ENCODE measurements at regions not wholly inside any gene's neighbourhood (a gene's known extent, or its start where the extent isn't known, plus 50 kb on each side); places are given as distances from the start of the nearest gene placed in this dataset.
A peak's percentile ranks its signal among the peaks of the same experiment; 100 is the strongest.
"Not testable (repeated sequence)": the region's sequence is repeated elsewhere in the genome, so short reads cannot be mapped to it uniquely, and the experiment has no call there.

DNA sequence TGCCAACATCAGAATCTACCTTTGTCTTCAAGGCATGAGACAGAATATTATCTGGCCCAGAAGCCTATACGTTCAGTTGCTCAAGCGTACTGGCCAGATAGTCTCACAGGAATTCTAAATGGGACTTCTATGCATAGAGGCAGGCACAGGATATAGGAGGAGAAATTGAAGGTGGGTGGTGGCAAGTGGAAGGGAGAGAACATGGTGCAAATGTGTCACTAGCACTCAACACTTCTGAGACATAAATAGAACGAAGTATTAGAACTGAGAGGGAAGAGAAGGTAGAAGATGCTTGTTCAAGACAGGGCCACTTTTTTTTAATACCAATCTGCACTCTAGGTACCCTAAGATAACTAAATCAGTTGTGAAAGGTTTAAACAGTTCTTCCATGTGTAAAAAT lies 85.8 kb downstream of the TFPI2 start:
- Histone ChIP-seq H3K4me1 (ENCODE audit: control insufficient read depth, insufficient read depth, low read length) (no peaks in the 10 kb centered on the region), H3K36me3 (ENCODE audit: control insufficient read depth, insufficient read depth, low read length) (no peaks in the 10 kb centered on the region), H3K27me3 (ENCODE audit: control insufficient read depth, insufficient read depth, low read length) (no peaks in the 10 kb centered on the region), H3K4me3 (ENCODE audit: low read length) (no peak overlapping the region), H3K27ac (ENCODE audit: low read length) (no peak overlapping the region), H3K9me3 (replicated peaks; ENCODE audit: control insufficient read depth, low read depth, low read length) (no peaks in the 10 kb centered on the region)
- 80% methylated on average over 1 of the region's 3 CpGs for WGBS (ENCODE audit: insufficient coverage)
- no peak for DNase-seq

DNA sequence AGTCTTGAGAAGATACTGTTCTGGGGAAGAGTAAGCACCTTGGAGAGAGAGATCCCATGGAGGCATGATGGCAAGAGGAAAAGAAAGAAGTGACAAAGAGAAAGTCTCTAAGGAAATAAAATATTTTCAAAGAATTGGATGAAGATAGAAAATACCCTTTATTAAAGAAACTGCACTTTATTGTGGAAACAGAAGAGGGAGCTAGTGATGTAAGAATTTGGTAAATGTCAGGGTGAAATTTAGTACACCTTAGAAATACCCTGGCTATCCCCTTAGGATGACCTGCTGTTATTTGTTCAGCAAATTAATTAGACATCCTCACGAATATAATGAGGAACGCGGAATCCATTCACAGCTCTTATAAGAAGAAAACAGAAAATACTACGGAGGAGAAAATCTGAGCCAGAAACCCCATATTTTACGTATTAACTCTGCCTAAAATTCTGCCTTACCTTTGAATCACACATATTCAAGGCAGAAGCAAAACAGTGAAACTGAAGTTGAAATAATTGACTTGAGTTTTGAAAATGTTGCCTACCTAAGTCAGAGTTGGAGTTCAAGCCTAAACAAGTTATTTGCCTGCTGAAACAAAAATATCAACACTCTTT lies 90.7 kb downstream of the TFPI2 start:
- no CpG with 5 or more reads among the region's 5 CpGs for WGBS (ENCODE audit: insufficient coverage)
- peak; percentile 3 for DNase-seq
- no peak overlapping the region for H3K27ac ChIP-seq (ENCODE audit: low read length)
- H3K36me3 ChIP-seq (ENCODE audit: control insufficient read depth, insufficient read depth, low read length), result no peaks in the 10 kb centered on the region
- no peaks in the 10 kb centered on the region for H3K27me3 ChIP-seq (ENCODE audit: control insufficient read depth, insufficient read depth, low read length)
- H3K9me3 ChIP-seq (replicated peaks; ENCODE audit: control insufficient read depth, low read depth, low read length), result no peaks in the 10 kb centered on the region
- no peak overlapping the region for H3K4me3 ChIP-seq (ENCODE audit: low read length)
- no peaks in the 10 kb centered on the region for H3K4me1 ChIP-seq (ENCODE audit: control insufficient read depth, insufficient read depth, low read length)

DNA sequence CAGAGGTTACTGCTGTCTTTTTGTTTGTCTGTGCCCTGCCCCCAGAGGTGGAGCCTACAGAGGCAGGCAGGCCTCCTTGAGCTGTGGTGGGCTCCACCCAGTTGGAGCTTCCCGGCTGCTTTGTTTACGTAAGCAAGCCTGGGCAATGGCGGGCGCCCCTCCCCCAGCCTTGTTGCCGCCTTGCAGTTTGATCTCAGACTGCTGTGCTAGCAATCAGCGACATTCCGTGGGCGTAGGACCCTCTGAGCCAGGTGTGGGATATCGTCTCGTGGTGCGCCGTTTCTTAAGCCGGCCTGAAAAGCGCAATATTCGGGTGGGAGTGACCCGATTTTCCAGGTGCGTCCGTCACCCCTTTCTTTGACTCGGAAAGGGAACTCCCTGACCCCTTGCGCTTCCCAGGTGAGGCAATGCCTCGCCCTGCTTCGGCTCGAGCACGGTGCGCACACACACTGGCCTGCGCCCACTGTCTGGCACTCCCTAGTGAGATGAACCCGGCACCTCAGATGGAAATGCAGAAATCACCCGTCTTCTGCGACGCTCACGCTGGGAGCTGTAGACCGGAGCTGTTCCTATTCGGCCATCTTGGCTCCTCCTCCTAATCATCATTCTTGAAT lies 97.4 kb downstream of the TFPI2 start:
- H3K9me3 ChIP-seq (replicated peaks; ENCODE audit: control insufficient read depth, low read depth, low read length); DNase-seq; H3K4me1 ChIP-seq (ENCODE audit: control insufficient read depth, insufficient read depth, low read length); H3K36me3 ChIP-seq (ENCODE audit: control insufficient read depth, insufficient read depth, low read length); H3K27ac ChIP-seq (ENCODE audit: low read length); H3K27me3 ChIP-seq (ENCODE audit: control insufficient read depth, insufficient read depth, low read length); H3K4me3 ChIP-seq (ENCODE audit: low read length): not testable (repeated sequence)
- WGBS (ENCODE audit: insufficient coverage), result 47% methylated on average over 5 of the region's 33 CpGs

DNA sequence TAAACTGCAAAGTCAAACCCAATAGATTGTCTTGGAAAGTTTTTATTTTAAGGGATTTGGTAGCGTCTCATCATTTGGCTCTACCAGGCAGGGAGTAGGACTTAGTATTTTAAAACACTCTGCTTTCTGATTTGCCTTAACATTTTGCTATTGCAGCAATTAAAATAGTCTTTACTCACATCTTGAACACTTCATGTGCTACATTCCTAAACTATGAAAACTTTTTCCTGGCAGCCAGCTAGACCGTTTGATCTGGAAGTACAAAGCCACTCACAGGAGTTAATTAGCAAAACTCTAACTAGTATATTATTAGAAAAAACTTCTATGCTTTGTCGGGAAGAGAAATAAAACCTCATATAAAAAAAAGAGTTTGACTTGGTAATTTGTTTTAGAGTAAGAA lies 111.4 kb downstream of the TFPI2 start:
- no peaks in the 10 kb centered on the region for H3K36me3 ChIP-seq (ENCODE audit: control insufficient read depth, insufficient read depth, low read length)
- no peaks in the 10 kb centered on the region for H3K9me3 ChIP-seq (replicated peaks; ENCODE audit: control insufficient read depth, low read depth, low read length)
- no peaks in the 10 kb centered on the region for H3K4me1 ChIP-seq (ENCODE audit: control insufficient read depth, insufficient read depth, low read length)
- no peak overlapping the region for H3K27ac ChIP-seq (ENCODE audit: low read length)
- no peak for DNase-seq
- H3K4me3 ChIP-seq (ENCODE audit: low read length), result no peak overlapping the region
- no peaks in the 10 kb centered on the region for H3K27me3 ChIP-seq (ENCODE audit: control insufficient read depth, insufficient read depth, low read length)
- WGBS (ENCODE audit: insufficient coverage), result no CpG with 5 or more reads among the region's 3 CpGs

DNA sequence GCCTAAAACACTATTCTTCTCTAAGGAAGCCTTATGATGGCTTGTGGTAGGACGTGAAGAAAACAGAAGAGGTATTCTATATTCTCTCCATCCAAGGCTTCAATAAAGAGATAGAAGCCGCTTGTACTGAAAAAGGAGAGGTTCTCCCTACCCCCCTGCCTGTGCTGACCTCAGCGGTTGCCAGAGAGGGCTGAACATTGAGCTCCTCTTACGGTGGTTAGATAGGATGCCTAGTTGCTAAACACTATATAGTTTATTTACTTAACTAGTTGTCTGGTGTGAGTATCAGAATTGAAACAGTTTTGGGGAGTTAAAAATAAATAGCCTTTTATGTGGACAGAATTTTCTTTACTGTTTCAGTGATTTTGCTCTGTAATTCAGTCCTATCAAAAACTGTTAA lies 112.2 kb downstream of the TFPI2 start:
- H3K27ac ChIP-seq (ENCODE audit: low read length), result no peak overlapping the region

DNA sequence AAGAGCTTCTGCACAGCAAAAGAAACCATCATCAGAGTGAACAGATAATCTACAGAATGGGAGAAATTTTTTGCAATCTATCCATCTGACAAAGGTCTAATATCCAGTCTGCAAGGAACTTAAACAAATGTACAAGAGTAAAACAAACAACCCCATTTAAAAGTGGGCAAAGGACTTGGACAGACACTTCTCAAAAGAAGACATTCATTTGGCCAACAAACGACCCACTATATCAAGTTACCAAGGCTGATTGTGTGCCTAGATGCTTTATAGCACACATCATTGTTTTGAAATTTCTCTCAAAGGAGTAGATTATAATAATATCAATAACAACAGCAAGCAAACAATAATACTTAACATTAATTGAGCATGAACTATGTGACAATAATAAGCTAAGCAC lies 117.1 kb downstream of the TFPI2 start:
- Histone ChIP-seq H3K27me3 (ENCODE audit: control insufficient read depth, insufficient read depth, low read length) (no peaks in the 10 kb centered on the region), H3K36me3 (ENCODE audit: control insufficient read depth, insufficient read depth, low read length) (no peaks in the 10 kb centered on the region), H3K27ac (ENCODE audit: low read length) (no peak overlapping the region), H3K9me3 (replicated peaks; ENCODE audit: control insufficient read depth, low read depth, low read length) (no peaks in the 10 kb centered on the region), H3K4me3 (ENCODE audit: low read length) (no peak overlapping the region), H3K4me1 (ENCODE audit: control insufficient read depth, insufficient read depth, low read length) (no peaks in the 10 kb centered on the region)
- no peak for DNase-seq
- WGBS (ENCODE audit: insufficient coverage), result no CpG with 5 or more reads among the region's 1 CpG

More for the DNA sequence above, 112.2 kb downstream of the TFPI2 start:
- no peak for DNase-seq
- H3K36me3 ChIP-seq (ENCODE audit: control insufficient read depth, insufficient read depth, low read length), result no peaks in the 10 kb centered on the region
- no peaks in the 10 kb centered on the region for H3K4me1 ChIP-seq (ENCODE audit: control insufficient read depth, insufficient read depth, low read length)
- no peaks in the 10 kb centered on the region for H3K27me3 ChIP-seq (ENCODE audit: control insufficient read depth, insufficient read depth, low read length)
- H3K4me3 ChIP-seq (ENCODE audit: low read length), result no peak overlapping the region
- no CpG with 5 or more reads among the region's 4 CpGs for WGBS (ENCODE audit: insufficient coverage)
- H3K9me3 ChIP-seq (replicated peaks; ENCODE audit: control insufficient read depth, low read depth, low read length), result no peaks in the 10 kb centered on the region

DNA sequence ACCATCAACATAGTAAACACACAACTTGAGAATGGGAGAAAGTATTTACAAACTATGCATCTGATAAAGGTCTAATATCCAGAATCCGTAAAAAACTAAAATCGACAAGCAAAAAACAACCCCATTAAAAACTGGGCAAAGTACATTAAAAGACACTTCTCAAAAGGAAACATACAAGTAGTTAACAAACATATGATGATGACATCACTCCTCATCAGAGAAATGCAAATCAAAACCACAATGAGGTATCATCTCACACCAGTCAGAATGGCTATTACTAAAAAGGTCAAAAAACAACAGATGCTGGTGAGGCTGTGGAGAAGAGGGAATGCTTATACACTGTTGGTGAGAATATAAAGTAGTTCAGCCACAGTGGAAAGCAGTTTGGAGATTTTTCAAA lies 125.1 kb downstream of the TFPI2 start:
- H3K36me3 ChIP-seq (ENCODE audit: control insufficient read depth, insufficient read depth, low read length), result no peaks in the 10 kb centered on the region
- H3K27me3 ChIP-seq (ENCODE audit: control insufficient read depth, insufficient read depth, low read length), result no peaks in the 10 kb centered on the region
- no peaks in the 10 kb centered on the region for H3K9me3 ChIP-seq (replicated peaks; ENCODE audit: control insufficient read depth, low read depth, low read length)
- no peak for DNase-seq
- WGBS (ENCODE audit: insufficient coverage), result no CpG with 5 or more reads among the region's 2 CpGs
- H3K4me1 ChIP-seq (ENCODE audit: control insufficient read depth, insufficient read depth, low read length), result no peaks in the 10 kb centered on the region
- H3K4me3 ChIP-seq (ENCODE audit: low read length), result no peak overlapping the region
- no peak overlapping the region for H3K27ac ChIP-seq (ENCODE audit: low read length)

DNA sequence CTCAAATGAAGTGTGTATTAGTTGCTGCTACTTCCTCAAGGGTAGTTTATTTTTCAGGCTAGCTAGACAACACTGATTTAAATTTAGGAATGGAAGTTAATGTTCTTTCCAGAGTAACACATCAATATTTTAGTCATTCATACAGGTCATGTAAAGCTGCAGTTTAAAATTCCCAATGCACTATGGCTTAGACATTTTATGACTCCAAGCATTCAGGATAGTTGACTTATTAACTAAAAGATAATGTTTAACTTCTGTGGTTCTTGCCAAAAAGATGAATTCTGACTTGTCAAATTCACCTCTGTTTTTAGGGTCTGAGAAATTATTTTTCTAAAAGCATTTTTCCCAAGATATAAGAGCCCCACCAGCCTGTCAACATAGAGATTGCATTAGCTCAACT lies 131.9 kb downstream of the TFPI2 start:
- no peaks in the 10 kb centered on the region for H3K27me3 ChIP-seq (ENCODE audit: control insufficient read depth, insufficient read depth, low read length)
- no peak overlapping the region for H3K4me3 ChIP-seq (ENCODE audit: low read length)
- no peaks in the 10 kb centered on the region for H3K9me3 ChIP-seq (replicated peaks; ENCODE audit: control insufficient read depth, low read depth, low read length)
- H3K36me3 ChIP-seq (ENCODE audit: control insufficient read depth, insufficient read depth, low read length), result no peaks in the 10 kb centered on the region
- H3K4me1 ChIP-seq (ENCODE audit: control insufficient read depth, insufficient read depth, low read length), result no peaks in the 10 kb centered on the region
- no peak overlapping the region for H3K27ac ChIP-seq (ENCODE audit: low read length)
- no peak for DNase-seq

DNA sequence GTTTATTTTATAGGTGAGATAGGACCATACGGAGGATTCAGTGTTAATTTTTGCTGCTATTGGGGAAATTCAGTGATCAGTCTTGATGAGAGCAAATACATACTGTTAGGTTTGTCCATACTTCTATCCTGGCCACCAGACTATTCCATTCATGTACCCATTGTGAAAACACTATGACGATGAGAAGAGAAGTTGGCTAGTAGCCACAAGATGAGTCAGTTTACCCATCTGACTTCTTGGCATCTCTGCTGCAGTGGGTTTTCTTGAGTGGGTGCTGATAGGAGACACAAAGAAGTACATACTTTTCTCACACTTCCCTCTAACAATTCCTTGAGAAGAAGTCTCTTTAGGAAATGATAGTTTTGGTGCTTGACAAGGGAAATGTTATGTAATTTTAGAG lies 133.1 kb downstream of the TFPI2 start:
- no peak for DNase-seq
- Histone ChIP-seq H3K4me1 (ENCODE audit: control insufficient read depth, insufficient read depth, low read length) (no peaks in the 10 kb centered on the region), H3K27ac (ENCODE audit: low read length) (no peak overlapping the region), H3K36me3 (ENCODE audit: control insufficient read depth, insufficient read depth, low read length) (no peaks in the 10 kb centered on the region), H3K4me3 (ENCODE audit: low read length) (no peak overlapping the region), H3K27me3 (ENCODE audit: control insufficient read depth, insufficient read depth, low read length) (no peaks in the 10 kb centered on the region), H3K9me3 (replicated peaks; ENCODE audit: control insufficient read depth, low read depth, low read length) (no peaks in the 10 kb centered on the region)
- WGBS (ENCODE audit: insufficient coverage), result no CpG with 5 or more reads among the region's 2 CpGs

DNA sequence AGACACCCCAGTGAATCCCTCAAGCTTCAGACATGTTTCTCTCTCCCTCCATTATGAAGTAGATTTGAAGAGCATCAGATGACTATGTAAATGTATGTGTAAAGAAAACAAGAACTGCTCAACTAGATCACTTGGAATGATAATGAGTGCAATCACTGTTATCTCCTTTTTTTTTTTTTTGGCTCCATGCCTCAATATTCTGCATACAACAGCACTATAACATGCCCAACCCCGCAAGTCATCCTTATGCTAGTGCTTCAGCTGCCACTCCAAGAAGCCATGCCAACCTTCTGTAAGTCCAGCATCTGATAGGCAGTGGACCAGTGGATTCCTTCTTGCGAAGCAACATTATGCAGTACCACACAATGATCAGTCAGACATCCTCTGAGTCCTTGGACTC lies 133.7 kb downstream of the TFPI2 start:
- 90% methylated on average over 2 of the region's 2 CpGs for WGBS (ENCODE audit: insufficient coverage)
- DNase-seq, result no peak
- no peak overlapping the region for H3K4me3 ChIP-seq (ENCODE audit: low read length)
- no peaks in the 10 kb centered on the region for H3K9me3 ChIP-seq (replicated peaks; ENCODE audit: control insufficient read depth, low read depth, low read length)
- H3K27ac ChIP-seq (ENCODE audit: low read length), result no peak overlapping the region
- H3K4me1 ChIP-seq (ENCODE audit: control insufficient read depth, insufficient read depth, low read length), result no peaks in the 10 kb centered on the region
- H3K27me3 ChIP-seq (ENCODE audit: control insufficient read depth, insufficient read depth, low read length), result no peaks in the 10 kb centered on the region
- no peaks in the 10 kb centered on the region for H3K36me3 ChIP-seq (ENCODE audit: control insufficient read depth, insufficient read depth, low read length)

DNA sequence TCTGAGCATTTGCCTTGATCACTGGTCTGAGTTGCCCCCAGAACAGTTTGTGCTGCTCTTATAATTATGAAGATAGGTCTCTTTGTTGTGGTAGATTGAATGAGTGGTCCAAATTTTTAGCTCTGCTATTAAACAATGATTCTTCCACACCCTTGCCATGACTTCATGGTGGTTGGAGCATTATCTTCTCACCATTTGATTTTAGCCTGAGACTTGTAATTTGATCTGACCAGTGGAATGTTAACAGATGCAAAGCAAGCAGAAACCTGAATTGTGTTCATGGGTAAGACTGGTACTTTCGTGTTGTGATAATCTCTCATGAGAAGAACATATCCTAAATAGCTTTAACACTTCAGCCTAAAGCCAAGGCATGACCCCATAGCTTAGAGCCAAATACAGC lies 139.1 kb downstream of the TFPI2 start:
- no CpG with 5 or more reads among the region's 1 CpG for WGBS (ENCODE audit: insufficient coverage)
- H3K9me3 ChIP-seq (replicated peaks; ENCODE audit: control insufficient read depth, low read depth, low read length), result no peaks in the 10 kb centered on the region
- no peak overlapping the region for H3K4me3 ChIP-seq (ENCODE audit: low read length)
- H3K27me3 ChIP-seq (ENCODE audit: control insufficient read depth, insufficient read depth, low read length), result no peaks in the 10 kb centered on the region
- DNase-seq, result no peak
- no peaks in the 10 kb centered on the region for H3K4me1 ChIP-seq (ENCODE audit: control insufficient read depth, insufficient read depth, low read length)
- no peak overlapping the region for H3K27ac ChIP-seq (ENCODE audit: low read length)
- no peaks in the 10 kb centered on the region for H3K36me3 ChIP-seq (ENCODE audit: control insufficient read depth, insufficient read depth, low read length)
